H9 (cell line): ENCODE measurements at regions not wholly inside any gene's neighbourhood (a gene's known extent, or its start where the extent isn't known, plus 50 kb on each side); places are given as distances from the start of the nearest gene placed in this dataset.

Experiments
- DNase-seq: peaks from one replicate; pipeline ENCODE4 v3.0.0-alpha.2; 2017
- H2AFZ ChIP-seq: one replicate; pipeline ENCODE4 v1.6.1; 2013; ENCODE audit warnings: mild to moderate bottlenecking, low read length, control low read depth, moderate library complexity
- H2AK5ac ChIP-seq: 2 replicates; pipeline ENCODE4 v1.6.1; 2013; ENCODE audit warnings: low read length, control low read depth, mixed read lengths; ENCODE audit not compliant: insufficient read length
- H2BK120ac ChIP-seq: one replicate; pipeline ENCODE4 v1.6.1; 2013; ENCODE audit warnings: low read depth, mild to moderate bottlenecking, low read length, control low read depth, inconsistent platforms; ENCODE audit not compliant: poor library complexity, severe bottlenecking
- H2BK12ac ChIP-seq: 2 replicates; pipeline ENCODE4 v1.6.1; 2013; ENCODE audit warnings: low read length, control low read depth, mixed read lengths, low read depth; ENCODE audit not compliant: insufficient read length
- H2BK15ac ChIP-seq: 2 replicates; pipeline ENCODE4 v1.6.1; 2013; ENCODE audit warnings: low read depth, low read length, control low read depth
- H2BK20ac ChIP-seq: one replicate; pipeline ENCODE4 v1.6.1; 2013; ENCODE audit warnings: low read depth, mild to moderate bottlenecking, low read length, control low read depth, inconsistent platforms; ENCODE audit not compliant: poor library complexity, severe bottlenecking
- H2BK5ac ChIP-seq: 2 replicates; pipeline ENCODE4 v1.6.1; 2013; ENCODE audit warnings: low read length, control low read depth, mixed read lengths; ENCODE audit not compliant: insufficient read length
- H3K14ac ChIP-seq: 2 replicates; pipeline ENCODE4 v1.6.1; 2013; ENCODE audit warnings: low read length, control low read depth; ENCODE audit not compliant: insufficient read depth
- H3K18ac ChIP-seq: 2 replicates; pipeline ENCODE4 v1.6.1; 2013; ENCODE audit warnings: low read depth, mild to moderate bottlenecking, mixed read lengths, low read length, control low read depth; ENCODE audit not compliant: insufficient read length
- H3K23ac ChIP-seq: 2 replicates; pipeline ENCODE4 v1.6.1; 2013; ENCODE audit warnings: low read length, control low read depth, mixed read lengths, low read depth; ENCODE audit not compliant: insufficient read length
- H3K23me2 ChIP-seq: 2 replicates; pipeline ENCODE4 v1.6.1; 2013; ENCODE audit warnings: low read depth, mild to moderate bottlenecking, mixed read lengths, low read length, control low read depth; ENCODE audit not compliant: insufficient read length, poor library complexity, severe bottlenecking
- H3K27ac ChIP-seq: 2 replicates; pipeline ENCODE4 v1.5.1; 2013; ENCODE audit warnings: low read length, control low read depth, mixed read lengths, low read depth; ENCODE audit not compliant: insufficient read length
- H3K27me3 ChIP-seq: 2 replicates; pipeline ENCODE4 v1.6.1; 2013; ENCODE audit warnings: low read length, control low read depth, inconsistent platforms; ENCODE audit not compliant: insufficient read depth
- H3K4ac ChIP-seq: 2 replicates; pipeline ENCODE4 v1.6.1; 2013; ENCODE audit warnings: low read depth, mild to moderate bottlenecking, control low read depth, inconsistent platforms, low read length, moderate library complexity
- H3K4me1 ChIP-seq: 2 replicates; pipeline ENCODE4 v1.6.1; 2013; ENCODE audit warnings: low read length, control low read depth, inconsistent platforms; ENCODE audit not compliant: insufficient read depth
- H3K4me2 ChIP-seq: 2 replicates; pipeline ENCODE4 v1.6.1; 2013; ENCODE audit warnings: low read length, control low read depth, mixed read lengths; ENCODE audit not compliant: insufficient read length, insufficient read depth
- H3K56ac ChIP-seq: 2 replicates; pipeline ENCODE4 v1.6.1; 2013; ENCODE audit warnings: low read depth, mild to moderate bottlenecking, mixed read lengths, low read length, control low read depth; ENCODE audit not compliant: insufficient read length
- H3K79me1 ChIP-seq: 2 replicates; pipeline ENCODE4 v1.6.1; 2013; ENCODE audit warnings: low read depth, mild to moderate bottlenecking, moderate library complexity, low read length, control low read depth, inconsistent platforms; ENCODE audit not compliant: insufficient read depth, poor library complexity, severe bottlenecking
- H3K79me2 ChIP-seq: 2 replicates; pipeline ENCODE4 v1.6.1; 2013; ENCODE audit warnings: low read length, control low read depth, inconsistent platforms; ENCODE audit not compliant: insufficient read depth
- H3K9ac ChIP-seq: 2 replicates; pipeline ENCODE4 v1.6.1; 2013; ENCODE audit warnings: low read length, control low read depth, mixed read lengths; ENCODE audit not compliant: insufficient read length; ENCODE audit errors: extremely low read depth
- H3K9me3 ChIP-seq: one replicate; pipeline ENCODE4 v1.6.1; 2013; ENCODE audit warnings: low read depth, low read length, inconsistent platforms; ENCODE audit not compliant: control insufficient read depth
- H3T11ph ChIP-seq: one replicate; pipeline ENCODE4 v1.6.1; 2013; ENCODE audit warnings: mild to moderate bottlenecking, low read length, control low read depth, inconsistent platforms
- H4K20me1 ChIP-seq: one replicate; pipeline ENCODE4 v1.6.1; 2013; ENCODE audit not compliant: control insufficient read depth, insufficient read length, insufficient read depth
- H4K5ac ChIP-seq: 2 replicates; pipeline ENCODE4 v1.6.1; 2013; ENCODE audit warnings: low read depth, mild to moderate bottlenecking, mixed read lengths, low read length, control low read depth; ENCODE audit not compliant: insufficient read length
- H4K8ac ChIP-seq: replicated peaks from 2 replicates; pipeline ENCODE4 v1.6.1; 2013; ENCODE audit warnings: low read length, control low read depth, mixed read lengths, low read depth; ENCODE audit not compliant: insufficient read length
- H4K91ac ChIP-seq: 2 replicates; pipeline ENCODE4 v1.6.1; 2013; ENCODE audit warnings: low read depth, mild to moderate bottlenecking, moderate library complexity, mixed read lengths, low read length, control low read depth; ENCODE audit not compliant: insufficient read length
- H3K27ac Mint-ChIP-seq, 3 experiments: 2 replicates in 2 of 3; 3 replicates in 1 of 3; pipeline ENCODE4 v1.8.0; 2020 to 2021; ENCODE audit warnings: mixed read lengths in 3 of 3, mild to moderate bottlenecking in 1 of 3, moderate library complexity in 1 of 3
- H3K27me3 Mint-ChIP-seq: 2 replicates; pipeline ENCODE4 v1.8.0; 2021; ENCODE audit warnings: low read depth, mild to moderate bottlenecking, moderate library complexity, mixed read lengths
- H3K36me3 Mint-ChIP-seq, 3 experiments: 2 replicates in 2 of 3; 3 replicates in 1 of 3; pipeline ENCODE4 v1.8.0; 2020 to 2021; ENCODE audit warnings: low read depth in 3 of 3, mixed read lengths in 3 of 3; ENCODE audit not compliant: insufficient read depth in 1 of 3
- H3K4me1 Mint-ChIP-seq, 2 experiments: 2 replicates each; pipeline ENCODE4 v1.8.0; 2020; ENCODE audit warnings: mixed read lengths in 2 of 2
- H3K4me3 Mint-ChIP-seq, 2 experiments: 2 replicates in 1 of 2; 3 replicates in 1 of 2; pipeline ENCODE4 v1.8.0; 2020 to 2021; ENCODE audit warnings: mild to moderate bottlenecking in 2 of 2, mixed read lengths in 2 of 2, moderate library complexity in 1 of 2
- H3K9me3 Mint-ChIP-seq, 2 experiments: 2 replicates in 1 of 2; 3 replicates in 1 of 2; pipeline ENCODE4 v1.8.0; 2020; ENCODE audit warnings: mild to moderate bottlenecking in 2 of 2, mixed read lengths in 2 of 2, moderate library complexity in 1 of 2
- CTCF ChIP-seq: fragments of 200-600 bp; sonication (generic); conservative IDR thresholded peaks from 3 replicates; pipeline ENCODE4 v1.8.0; 2021; ENCODE audit warnings: antibody characterized with exemption, mild to moderate bottlenecking
- WGBS: extraction: QIAGEN DNeasy Blood & Tissue Kit; methylation state at CpG from one replicate; pipeline ENCODE4 v1.1.7; 2013; ENCODE audit warnings: missing lambda C conversion rate, low lambda C conversion rate, mixed read lengths; ENCODE audit not compliant: insufficient read length; ENCODE audit errors: extremely low coverage; 5-methylcytosine and 5-hydroxymethylcytosine counted together

- Histone ChIP-seq H3K4ac (no peak overlapping the region), H2BK12ac (no peak overlapping the region), H3K79me2 (no peaks in the 10 kb centered on the region), H2BK120ac (no peak overlapping the region), H3K23ac (no peak overlapping the region), H3K56ac (no peak overlapping the region), H3T11ph (no peak overlapping the region), H3K18ac (no peak overlapping the region), H3K4me1 (no peaks in the 10 kb centered on the region; the same call in 1 of the 2 replicates), H4K20me1 (no peaks in the 10 kb centered on the region), H3K14ac (no peak overlapping the region), H3K79me1 (no peaks in the 10 kb centered on the region), H4K91ac (no peak overlapping the region), H4K8ac (no peak overlapping the region), H3K27ac (no peak overlapping the region), H2AFZ (no peak overlapping the region), H3K4me2 (no peak overlapping the region), H4K5ac (no peak overlapping the region), H2AK5ac (no peak overlapping the region), H2BK20ac (no peak overlapping the region), H3K9me3 (no peaks in the 10 kb centered on the region), H3K27me3 (no peaks in the 10 kb centered on the region), H2BK15ac (no peak overlapping the region), H3K23me2 (no peaks in the 10 kb centered on the region), H2BK5ac (no peak overlapping the region), H3K9ac (no peak overlapping the region)
- WGBS, result no CpG with 5 or more reads among the region's 2 CpGs
- Mint-ChIP-seq H3K4me1 (peaks cover 0 to 3% of the 10 kb centered on the region in 2 experiments; a peak in 2 of 4 replicates), H3K27ac (no peak overlapping the region), H3K36me3 (no peaks in the 10 kb centered on the region), H3K9me3 (no peaks in the 10 kb centered on the region), H3K4me3 (no peak overlapping the region), H3K27me3 (no peaks in the 10 kb centered on the region; the same call in none of the 2 replicates)
- no peak for DNase-seq
- no peak for TF ChIP-seq CTCF
Measured at GRCh38 chr3:140845882-140846281, 95.8 kb upstream of the SLC25A36 start.
